Non-pigmented ciliary epithelial cell (primary cell): ENCODE measurements at regions not wholly inside any gene's neighbourhood (a gene's known extent, or its start where the extent isn't known, plus 50 kb on each side); places are given as distances from the start of the nearest gene placed in this dataset.

ENCODE experiments used
- DNase-seq: peaks from one replicate; pipeline ENCODE4 v3.0.0-alpha.2; 2010; ENCODE audit warnings: low read depth

DNA sequence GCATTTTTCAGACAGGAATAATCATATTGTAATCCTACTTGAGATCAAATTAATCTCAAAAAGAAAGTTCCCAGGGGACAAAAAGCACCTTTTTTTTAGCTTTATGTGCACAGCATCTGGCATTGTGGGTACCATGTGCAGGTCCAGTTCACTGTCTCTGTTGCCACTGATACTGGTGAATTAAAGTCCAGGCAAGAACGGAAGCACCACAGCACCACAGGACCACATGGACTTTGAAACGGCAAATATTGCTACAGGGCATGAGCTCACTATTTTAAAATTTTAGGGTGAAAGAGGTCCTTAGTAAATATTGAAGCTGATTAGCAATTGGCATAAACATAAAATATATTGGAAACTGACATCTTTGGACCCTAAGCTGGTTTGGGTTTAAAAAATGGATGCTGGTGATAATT lies 709.0 kb downstream of the EPM2A start:
- DNase-seq: no peak

DNA sequence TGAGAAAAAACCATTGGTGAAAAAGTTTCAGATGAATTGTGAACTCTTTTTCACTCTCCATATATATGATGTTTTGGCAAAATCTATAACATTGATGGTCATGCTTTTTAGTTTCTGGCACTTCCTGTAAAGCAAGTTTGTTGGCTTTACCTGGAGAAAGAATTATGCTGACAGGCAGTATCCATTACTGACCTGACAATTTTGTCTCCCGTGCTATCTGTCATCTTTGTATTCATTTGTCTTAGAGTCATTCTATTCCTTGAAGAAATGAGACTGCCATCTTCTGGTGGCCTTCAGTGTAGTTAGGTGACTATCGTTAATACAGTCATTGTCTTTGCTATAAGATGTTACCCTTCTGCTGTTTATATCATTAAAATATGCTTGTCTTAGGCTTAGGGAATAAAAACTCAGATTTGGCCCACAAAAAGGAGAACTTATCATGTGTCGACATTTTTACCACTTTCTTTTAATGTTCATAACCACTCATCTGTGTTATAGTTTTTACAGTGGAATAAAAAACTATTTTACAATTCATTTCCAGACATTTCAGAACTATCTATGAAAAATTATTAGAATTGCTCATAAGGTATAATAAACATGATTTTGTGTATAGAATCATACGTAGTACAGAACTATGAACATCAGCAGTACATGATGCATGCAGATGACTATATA lies 707.0 kb downstream of the EPM2A start:
- DNase-seq: no peak

DNA sequence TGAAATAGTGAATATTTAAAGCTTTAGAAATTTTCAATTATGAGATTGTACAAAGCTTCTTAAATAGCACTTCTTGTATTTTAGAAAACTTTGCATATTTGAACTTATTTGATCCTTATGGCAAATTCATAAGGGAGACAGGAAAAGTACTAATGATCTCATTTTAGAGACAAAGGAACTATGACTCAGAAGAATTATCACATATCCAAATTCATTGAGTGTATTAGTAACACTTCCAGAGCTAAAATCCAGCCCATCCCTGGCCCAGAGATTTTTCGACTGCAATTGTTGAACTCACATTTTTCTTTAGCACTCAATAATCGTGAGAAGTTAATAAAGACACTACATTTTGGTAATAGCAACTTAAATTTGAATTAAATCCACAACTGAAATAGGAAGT lies 704.3 kb downstream of the EPM2A start:
- DNase-seq: no peak

DNA sequence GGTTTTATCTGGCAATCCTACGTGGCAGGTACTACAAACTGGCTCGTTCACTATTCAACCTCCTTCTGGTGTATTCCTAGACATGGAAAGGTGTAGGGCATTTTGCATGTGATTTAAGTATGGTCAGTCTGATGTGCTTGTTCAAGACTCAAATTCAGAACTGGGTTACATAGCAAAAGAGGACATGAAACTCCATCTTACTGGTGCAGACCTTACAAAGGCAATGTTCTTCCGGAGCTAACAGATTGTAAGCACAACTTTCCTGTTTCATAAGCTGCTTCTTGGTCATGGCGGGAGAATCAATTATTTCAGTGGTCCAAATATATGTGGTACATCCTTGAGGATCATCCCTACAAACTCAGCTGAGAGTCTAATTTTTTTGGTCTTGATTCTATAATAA lies 703.4 kb downstream of the EPM2A start:
- no peak for DNase-seq

DNA sequence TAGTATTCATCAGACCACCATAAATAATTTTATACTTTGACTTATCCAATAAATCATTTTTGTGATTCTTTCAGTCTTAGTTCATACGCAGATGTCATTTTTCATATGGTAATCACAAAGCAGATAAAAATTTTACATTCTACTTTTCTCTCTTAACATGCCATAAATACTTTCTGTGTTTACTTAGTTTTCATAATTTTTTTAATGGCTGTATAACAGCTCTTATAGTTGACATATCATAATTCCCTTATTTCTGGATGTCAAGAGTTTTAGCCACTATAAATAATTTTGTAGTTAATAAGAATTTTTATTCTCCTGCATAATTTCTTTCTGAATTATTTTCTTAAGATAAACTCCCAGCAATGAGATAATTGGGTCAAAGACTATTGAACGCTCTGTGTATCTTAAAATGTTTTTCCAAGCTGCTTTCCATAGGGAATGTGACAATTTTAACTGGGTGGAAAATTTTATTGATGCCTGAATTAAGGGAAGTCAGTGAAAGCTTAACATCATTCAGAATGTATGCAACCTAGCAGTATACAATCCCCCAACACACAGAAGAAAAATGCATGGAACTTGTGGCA lies 702.7 kb downstream of the EPM2A start:
- no peak for DNase-seq

DNA sequence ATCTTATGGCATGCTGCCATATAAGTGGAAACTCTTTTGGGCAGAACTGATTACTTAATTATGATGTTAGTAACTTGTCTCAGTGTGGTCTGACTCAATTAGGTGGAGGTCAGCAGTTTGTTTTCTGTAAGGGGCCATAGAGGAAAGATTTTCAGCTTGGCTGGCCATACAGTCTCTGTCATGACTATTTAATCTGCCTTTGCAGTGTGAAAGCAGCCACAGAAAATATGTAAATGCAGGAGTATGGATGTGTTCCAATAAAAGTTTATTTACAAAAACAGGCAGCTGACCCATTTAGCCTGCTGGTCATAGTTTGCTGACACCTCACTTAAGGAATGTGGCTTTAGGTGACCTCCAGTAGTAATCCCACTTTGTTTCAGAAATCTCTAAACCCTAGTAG lies 700.7 kb downstream of the EPM2A start:
- DNase-seq: no peak

DNA sequence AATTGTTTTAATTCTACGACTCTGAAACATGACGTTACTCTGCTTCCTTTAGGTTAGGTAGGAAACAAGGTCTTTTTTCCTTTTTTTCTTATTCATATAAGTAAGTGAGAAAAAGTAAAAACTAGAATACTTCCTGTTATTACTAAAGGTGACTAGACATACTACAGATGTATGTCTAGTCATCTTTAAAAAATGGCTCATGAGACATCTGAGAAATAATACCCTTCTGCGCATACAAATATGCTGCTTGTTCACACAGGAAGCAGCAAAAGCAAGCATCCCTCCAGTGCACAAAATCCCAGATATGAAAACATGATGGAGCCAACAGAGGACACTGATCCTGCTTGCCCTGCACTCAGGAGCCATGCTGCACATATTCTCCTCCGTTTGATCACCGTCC lies 699.1 kb downstream of the EPM2A start:
- DNase-seq: no peak

DNA sequence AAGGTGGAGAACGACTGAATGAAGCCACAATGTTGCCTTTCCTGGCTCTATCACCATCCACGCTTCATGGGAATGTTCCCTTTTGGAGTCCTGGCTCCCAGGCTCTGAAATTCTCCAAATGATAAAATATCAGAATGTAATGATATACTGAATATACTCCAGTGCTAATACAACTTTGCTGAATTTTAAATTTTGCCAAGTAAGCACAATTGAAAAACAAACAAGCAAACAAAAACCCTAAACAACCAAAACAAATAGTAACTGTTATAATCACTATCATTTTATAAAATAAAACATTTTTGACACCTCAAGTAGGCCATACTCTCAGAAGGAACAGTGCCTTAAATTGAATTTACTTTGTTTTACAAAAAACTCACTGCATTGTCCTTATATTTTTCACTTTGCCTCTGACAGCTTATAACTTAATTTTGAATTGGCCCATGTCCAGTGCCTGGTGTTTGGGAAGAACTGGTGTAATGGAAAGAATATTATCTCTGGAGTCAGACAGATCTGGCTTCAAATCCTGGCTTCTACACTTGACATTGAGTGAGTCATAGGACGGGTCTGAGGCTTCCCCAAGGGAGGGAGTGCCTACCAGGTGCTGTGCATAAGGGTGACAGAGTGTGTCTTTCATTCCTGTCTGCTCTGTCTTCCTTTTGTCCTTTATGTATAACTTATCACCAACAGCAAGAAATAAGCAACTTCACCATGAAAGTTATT lies 698.3 kb downstream of the EPM2A start:
- DNase-seq: no peak

DNA sequence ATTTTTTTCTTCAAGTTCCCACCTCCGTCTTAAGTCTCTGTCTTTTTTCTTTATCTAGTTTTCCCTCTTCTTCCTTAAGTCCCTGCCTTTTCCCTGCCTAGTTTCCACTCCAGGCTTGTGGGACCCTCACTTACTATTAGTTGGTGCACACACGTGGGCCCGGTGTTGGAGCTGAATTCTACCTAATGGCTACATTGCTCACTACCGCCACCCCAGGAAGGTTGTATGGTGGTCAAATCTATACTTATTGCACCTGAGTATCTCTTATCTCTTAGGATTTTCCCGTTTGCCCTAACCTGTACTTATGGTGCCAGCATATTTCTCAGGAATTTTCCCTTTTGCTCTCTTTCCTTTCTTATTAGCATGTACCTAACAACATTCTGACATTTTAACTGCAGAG lies 692.8 kb downstream of the EPM2A start:
- no peak for DNase-seq

DNA sequence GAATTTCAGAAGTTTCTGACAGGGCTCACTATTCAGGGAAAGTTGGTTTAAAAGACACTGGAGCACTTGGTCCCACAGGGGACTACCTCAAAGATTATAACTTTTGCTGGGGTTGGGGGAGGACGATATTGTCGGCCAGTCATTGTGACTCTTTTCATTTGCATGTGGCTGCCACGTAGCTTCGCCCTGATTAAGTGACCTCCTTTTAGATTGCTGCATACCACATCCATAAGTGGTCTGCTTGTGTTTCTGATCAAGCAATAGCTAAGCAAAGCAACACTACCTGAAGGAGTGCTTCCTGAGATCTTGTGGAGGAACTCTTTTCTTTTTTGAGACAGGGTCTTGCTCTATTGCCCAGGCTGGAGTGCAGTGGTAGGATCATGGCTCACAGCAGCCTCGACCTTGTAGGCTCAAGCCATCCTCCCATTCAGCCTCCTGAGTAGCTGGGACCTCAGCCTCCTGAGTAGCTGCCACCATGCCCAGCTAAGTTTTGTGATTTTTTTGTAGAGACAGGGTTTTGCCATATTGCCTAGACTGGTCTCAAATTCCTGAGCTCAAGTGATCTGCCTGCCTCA lies 691.3 kb downstream of the EPM2A start:
- DNase-seq: no peak

DNA sequence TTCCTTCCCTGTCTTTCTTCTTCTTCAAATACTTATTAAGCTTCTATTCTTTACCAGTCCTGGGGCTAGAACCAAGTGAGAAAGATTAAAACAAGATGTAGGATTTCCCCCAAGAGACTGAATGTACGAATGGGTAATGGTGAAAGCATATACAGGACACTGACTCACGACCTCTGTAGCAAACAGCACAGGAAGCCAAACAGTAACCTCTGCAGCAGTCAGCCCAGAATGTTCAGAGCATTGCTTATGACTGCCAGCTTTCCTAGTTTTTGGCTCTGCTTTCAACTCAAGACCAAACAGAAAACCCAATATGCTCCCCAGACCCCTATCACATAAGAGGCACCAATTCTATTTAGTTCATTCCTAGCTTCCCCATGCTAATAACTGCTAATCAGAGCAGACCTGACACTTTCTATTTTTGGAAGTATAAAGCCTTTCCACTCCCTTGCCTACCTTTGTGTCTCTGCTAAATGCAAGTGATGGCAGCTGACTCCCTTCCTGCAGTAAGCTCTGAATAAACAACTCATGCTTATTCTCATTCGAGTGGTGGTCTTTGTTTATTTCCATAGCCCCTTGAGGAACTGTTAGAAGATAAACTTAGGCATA lies 690.6 kb downstream of the EPM2A start:
- DNase-seq: peak; percentile 55

DNA sequence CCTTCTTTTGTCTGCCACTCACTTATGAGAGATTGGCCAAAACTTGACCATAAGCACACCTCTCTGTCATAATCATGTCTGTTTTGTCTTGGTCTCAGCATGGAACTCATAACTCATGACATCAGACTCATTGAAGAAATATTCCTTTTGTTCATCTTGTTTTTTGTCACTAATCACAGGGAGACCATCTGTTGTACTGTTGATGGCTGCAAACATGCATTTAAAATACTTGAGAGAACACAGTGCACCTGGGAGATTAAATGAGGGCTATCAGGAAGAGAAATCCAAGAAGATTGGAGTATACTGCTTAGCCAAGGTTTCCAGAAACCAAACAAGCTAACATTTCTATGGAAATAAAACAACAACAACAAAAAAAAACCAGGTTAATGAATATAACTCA lies 689.7 kb downstream of the EPM2A start:
- no peak for DNase-seq

DNA sequence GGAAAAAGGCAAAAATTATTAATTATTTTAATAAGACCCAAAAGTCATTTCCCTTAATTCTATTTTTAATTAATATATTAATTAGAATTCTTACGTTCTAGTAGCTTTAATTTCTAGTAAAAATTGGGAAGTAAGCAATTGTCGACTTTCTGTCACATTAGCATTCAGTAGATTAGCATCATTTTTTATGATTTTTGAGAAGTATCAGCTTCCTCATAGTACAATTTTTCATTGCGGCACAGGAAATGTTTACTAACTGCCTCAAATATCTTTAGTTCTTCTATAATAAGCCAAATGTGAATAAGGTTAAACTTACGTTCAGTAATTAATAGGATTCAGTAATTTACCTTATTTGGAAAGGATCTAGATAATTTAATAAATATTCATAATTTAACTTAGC lies 687.4 kb downstream of the EPM2A start:
- DNase-seq: no peak

DNA sequence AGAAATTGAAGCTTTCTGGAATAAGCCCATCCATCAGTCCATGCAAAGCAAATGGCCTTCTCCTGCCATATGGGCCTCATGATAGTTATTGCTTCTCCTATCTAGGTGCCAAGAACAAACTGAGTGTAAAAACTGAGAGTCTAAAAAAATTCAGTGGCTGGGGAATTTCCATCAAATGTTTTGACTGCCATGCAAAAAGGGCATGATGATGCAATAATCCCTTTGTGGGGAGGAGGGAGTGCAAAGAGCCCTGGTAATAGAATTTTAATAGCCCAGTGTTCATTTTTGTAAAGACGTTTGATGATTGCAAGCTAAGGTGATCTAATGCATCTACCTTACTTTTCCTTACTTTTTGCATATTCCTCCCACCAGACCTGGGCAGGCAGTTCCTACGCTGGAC lies 683.7 kb downstream of the EPM2A start:
- DNase-seq: no peak

DNA sequence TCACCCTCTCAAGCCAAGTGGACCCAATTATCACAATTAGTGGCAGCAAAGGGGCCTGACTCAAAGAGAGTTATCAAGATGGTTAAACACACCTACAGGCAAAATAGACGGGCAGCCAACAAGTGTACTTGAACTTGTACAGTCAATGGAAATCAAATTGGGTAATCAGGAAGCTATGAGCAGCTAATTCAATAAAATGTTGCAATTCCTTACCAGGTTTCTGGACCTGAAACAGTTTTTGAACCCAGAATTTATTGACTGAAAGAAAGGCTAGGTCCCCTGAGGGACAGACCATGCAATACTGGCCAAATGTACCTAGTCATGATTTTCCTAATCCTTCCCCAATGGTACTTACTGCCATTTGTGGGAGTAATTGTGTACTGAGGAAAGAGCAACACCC lies 679.8 kb downstream of the EPM2A start:
- no peak for DNase-seq

DNA sequence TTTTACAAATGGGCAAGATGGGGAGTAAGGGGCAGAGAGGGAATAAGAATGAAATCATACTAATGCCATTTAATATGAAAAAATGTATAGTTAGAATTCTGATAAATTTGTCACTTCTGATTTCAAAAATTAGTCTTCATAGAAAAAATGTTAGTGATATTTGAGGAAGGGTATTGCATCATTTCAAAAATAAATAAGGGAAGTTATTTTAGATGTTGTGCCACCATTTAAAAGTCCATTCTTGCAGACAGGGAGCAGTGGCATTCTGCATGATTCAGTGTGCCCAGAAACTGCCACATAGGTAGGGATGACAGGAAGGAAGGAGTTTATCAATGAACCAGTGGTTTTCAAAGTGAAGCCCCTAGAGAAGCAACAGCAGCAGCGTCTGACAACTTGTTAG lies 674.6 kb downstream of the EPM2A start:
- no peak for DNase-seq

DNA sequence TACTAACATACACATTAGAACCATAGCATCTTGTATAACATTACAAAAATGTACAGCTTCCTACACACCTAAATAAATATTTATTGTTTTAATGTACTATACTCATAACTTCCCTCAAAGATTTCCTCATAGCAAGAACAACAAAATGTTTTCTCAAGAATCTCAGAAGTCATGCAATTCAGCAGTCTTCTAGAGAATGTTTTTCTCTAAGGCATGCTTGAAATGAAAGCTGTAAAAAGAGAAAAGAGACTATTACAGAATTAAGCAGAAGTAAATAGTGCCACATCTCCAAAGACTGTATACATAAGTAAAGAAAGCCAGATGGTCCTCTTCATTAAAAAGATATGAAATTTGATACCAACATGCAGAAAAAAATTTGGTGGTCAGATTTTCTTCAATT lies 672.2 kb downstream of the EPM2A start:
- DNase-seq: no peak

DNA sequence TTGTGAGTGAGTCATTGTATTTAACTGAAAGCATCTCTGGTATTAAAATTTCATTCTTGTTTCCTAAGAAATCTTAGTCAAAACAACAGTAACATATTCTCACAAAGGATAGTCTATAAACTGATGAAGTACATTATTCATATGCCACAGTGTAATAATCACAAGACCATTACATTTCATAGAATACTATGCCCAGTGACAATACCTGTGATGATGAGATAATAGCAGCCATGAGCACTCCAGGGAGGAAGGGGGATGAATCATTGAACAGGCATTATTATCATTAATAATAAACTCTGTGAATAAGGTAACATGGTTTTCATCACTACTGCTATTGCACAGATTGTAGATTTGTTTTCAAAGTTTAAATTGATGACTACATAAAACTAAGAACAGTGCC lies 667.9 kb downstream of the EPM2A start:
- DNase-seq: no peak

DNA sequence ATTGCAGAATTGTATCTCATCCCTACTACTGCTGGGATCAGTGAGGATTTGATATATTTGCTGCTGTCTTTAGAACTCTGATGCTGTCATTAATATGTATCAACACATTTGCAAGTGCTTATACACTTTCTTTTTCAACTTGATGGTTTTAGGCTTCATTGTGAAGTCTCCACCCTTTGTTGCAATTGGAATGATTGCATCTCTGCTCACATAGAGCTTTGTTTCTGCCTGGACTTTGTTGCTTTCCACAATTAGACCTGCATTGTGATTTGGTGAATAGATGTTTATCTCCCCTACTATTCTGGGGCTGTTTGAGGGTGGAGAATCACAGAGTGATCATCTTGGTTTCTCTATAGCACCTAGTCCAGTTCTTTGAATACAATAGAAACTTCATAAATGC lies 666.7 kb downstream of the EPM2A start:
- no peak for DNase-seq

DNA sequence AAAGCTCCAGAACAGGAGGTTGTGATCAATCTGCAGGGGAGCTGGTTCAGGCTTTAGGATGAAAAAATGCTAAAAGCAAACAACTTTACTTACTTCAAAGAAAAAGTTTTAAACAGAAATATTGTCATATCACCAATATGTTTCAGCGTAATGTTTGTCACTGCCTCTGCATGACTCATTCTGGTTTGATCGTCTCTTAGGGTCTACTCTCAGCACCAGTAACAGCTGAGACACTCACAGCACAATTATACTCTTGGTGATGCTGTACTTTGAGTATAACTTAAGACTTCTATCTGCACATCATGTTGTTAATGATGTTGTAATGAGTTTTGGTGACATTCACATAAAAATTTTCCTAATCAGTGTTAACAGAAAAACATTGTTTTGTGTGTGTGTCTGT lies 665.4 kb downstream of the EPM2A start:
- no peak for DNase-seq

DNA sequence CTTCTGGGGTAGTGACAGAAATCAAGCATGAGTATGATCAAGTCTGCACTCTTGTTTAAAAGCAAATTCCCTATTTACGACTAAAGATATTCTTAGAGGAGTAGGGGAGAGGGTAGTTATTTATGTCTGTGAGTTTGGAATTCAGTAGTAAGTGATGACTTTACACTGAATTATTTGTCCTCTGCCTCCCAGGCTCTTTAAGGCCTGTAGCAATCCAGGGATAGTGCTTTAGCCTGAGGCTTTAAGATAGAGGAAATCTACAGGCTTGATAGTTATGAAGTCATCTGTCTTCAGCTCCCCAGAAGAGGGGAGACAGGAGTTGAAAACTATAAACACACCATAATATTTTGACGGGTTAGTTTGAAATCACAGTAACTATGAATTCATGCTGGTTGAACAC lies 664.5 kb downstream of the EPM2A start:
- peak; percentile 43 for DNase-seq

DNA sequence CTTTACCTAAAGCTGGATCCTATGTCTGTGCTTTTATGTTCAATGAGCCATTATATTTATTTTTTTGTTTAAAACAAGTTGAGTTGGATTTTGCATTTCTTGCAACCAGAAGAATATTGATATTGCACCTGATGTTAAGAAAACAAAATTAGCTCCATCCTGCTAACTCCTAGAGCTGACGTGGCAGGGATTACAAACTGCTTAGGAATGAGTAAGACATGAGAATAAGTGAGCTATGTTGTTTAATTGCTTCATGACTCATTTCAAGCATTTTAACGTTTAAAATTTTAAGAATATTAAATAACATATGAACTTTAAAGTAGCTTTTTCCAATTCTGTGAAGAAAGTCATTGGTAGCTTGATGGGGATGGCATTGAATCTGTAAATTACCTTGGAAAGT lies 663.5 kb downstream of the EPM2A start:
- peak; percentile 64 for DNase-seq

DNA sequence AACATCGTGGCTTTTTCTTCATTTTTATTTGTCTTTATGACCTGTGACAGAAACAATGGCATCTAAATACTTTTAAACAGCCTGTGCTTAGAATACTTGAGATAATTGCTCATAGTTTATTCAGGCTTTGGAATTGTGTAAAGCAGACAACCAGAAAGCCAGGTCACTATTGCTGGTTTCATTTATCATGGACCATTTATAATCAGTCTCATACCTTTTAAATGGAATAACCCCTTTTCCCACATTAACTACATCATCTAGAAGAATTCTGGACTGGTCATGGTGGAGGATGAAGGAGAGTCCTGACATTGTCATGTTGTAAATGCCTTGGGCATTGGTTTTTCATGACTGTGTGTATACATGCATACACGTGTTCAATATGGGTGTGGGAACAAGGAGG lies 661.5 kb downstream of the EPM2A start:
- DNase-seq: no peak
